Activated CD8-positive, alpha-beta memory T cell treated with anti-CD3 and anti-CD28 coated beads, Interleukin-2, amount 50 U/mL, for 4 hours (primary cell): ENCODE measurements at regions not wholly inside any gene's neighbourhood (a gene's known extent, or its start where the extent isn't known, plus 50 kb on each side); places are given as distances from the start of the nearest gene placed in this dataset.

Source experiments
- DNase-seq: peaks from one replicate; pipeline ENCODE4 v3.0.0-alpha.2; 2020

GRCh38 chr5:14090755-14091154, 52.4 kb upstream of the TRIO start:
- DNase-seq = no peak

DNA sequence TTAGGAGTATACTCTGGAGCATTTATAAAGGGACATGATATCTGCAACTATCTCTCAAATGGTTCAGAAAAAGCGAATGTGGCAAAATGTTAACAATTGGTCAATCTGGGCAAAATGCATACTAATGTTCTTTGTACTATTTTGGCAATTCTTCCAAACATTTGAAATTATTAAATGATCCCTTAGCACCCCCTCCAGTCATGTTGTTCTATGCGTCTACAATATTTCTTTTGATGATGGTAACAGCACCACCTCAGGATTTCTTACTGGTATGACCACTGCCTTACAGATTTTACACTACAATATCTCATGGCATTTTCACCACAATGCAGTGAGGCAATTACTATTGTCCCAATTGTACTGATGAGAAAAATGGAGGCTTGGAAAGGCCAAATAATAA, 52.9 kb upstream of the TRIO start:
- no peak for DNase-seq

DNA sequence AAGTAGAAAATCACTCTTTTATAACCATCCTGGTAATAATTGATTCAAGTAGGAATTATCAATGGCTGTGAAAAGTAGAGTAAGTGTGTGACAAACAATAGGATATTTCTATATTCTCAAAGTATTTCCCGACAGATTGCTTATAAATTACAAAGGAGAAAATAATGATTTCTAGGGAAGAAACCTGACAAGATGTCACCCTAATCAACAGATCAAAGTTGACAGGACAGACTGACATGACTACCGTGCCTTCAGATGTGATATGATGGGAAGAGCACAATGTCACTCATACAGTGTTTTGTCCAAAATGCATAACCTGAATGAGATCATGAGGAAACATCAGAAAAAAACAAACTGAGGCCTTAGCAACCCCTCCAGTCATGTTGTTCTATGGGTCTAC, 53.9 kb upstream of the TRIO start:
- no peak for DNase-seq

DNA sequence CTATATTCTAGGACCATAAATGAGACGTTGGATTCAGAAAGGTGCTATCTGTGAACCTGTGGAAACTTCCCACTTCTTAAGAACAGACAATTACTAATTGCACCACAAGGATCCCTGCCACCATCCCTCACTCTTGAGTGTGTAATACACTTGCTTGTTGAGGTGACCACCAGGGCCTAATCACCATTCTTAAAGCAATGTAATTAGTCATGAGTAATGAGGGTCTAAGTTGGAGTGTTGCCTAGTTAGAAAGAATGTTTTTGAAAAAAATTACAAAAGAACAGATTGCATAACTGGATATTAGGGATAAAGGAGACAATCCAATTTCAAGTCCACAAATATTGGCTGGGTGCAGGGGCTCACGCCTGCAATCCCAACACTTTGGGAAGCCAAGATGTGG, 56.9 kb upstream of the TRIO start:
- no peak for DNase-seq

GRCh38 chr5:14082973-14083372, 60.2 kb upstream of the TRIO start:
- DNase-seq = no peak

DNA sequence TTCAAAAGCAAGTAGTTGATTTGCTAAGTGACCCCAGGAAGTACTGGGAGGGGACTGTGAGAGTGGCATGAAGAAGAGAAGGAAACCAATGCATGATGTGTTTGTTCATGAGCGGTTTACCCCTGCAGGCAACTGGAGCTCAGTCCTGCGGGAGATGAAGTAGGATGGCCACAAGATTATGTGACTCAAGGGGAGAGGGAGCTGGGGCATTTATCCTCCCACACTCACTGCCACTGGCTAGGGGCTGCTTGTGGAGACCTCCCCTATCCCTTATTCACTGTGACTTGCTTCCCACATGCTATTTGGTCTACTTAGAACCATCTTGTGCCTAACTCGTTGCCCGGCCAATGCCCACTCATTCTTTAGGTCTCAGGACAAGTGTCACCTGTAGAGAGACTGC, 60.6 kb upstream of the TRIO start:
- no peak for DNase-seq

DNA sequence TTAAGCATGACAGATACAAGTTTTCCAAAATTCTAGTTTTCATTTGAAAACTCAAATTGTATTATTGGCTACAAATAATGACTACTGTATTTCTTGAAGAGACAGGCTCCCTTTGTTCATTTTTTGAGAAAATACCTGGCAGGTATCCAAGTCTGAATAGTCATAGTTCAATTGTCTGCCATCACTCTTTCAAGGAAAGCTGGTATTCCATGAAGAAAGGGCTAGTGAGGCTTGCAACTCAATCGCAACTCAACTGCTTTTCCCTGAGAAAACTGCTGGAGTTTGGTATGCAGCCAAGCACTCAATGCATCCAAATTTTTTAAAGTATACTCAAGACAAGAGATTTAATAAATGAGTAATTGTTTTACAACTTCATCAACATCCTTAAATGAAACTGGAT, 61.4 kb upstream of the TRIO start:
- DNase-seq = no peak

DNA sequence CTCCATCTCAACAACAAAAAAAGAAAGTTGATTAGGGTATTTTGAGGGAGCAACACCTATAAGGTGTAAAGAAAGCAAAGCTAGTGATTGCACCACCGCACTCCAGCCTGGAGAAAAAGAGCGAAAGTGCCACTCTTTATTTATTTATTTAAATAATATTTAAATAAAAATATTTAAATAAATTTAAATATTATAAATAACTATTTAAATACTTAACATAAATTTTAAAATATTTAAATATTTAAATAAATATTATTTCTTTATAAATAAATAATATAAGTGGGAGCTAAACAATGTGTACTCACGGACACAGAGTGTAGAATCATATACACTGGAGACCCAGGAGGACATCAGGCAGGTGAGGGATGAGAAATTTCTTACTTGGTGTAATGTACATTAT, 64.4 kb upstream of the TRIO start:
- no peak for DNase-seq

GRCh38 chr5:14077501-14077900, 65.6 kb upstream of the TRIO start:
- DNase-seq = no peak

- DNase-seq = no peak
Observed at GRCh38 chr5:14076561-14076960, 66.6 kb upstream of the TRIO start.

DNA sequence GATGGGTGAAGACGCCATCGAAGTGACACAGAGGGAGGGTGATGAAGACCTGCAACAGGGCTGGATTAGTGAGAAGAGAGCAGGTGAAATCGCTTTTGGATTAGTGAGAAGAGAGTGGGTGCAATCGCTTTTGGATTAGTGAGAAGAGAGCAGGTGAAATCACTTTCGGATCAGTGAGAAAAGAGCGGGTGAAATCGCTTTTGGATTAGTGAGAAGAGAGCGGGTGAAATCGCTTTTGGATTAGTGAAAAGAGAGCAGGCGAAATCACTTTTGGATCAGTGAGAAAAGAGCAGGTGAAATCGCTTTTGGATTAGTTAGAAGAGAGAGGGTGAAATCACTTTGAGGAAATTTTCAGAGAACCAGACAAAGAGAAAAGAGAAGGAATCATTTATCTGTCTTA, 67.2 kb upstream of the TRIO start:
- no peak for DNase-seq

DNA sequence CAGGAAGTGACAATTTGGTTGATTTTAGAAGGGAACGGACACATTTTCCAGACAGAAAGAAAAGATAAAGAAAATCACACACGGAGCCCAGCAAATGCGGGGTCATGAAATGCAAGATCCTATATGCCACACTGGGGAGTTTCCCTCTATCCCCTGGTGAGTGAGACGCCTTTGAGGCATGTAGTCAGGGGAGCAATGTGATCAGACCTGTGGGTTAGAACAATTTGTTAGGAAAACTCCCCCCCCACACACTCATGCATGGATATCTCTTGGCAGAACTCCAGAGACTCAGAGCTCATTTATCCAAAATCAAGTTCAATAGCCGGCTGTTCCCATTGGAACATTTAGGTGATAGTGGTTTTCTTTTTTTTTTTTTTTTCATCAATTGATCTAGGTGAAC, 71.7 kb upstream of the TRIO start:
- no peak for DNase-seq

DNA sequence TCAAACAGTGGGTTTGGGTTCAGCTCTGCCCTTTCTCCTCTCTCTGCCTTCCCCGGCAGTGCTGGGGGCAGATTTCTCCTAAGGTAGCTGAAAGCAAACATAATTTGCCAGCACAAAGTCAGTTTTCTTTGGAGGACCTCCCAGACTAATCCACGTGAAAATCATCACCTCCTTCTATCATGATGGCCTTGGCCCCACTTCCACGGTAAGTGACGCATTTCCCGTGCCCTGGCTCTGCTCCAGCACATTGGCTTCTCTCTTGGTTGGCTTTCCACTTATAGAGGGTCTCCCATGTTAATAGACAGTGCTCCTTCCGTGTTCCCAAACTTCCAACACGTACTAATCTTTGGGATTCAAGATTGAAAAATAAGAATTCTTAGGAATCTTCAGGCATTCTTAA, 74.1 kb upstream of the TRIO start:
- DNase-seq = no peak

- DNase-seq = no peak
Observed at GRCh38 chr5:14068136-14068535, 75.0 kb upstream of the TRIO start.

- no peak for DNase-seq
Observed at GRCh38 chr5:14066326-14066725, 76.8 kb upstream of the TRIO start.

GRCh38 chr5:14064841-14065240, 78.3 kb upstream of the TRIO start:
- DNase-seq = no peak

- DNase-seq = no peak
Observed at GRCh38 chr5:14063691-14064090, 79.5 kb upstream of the TRIO start.

GRCh38 chr5:14063138-14063537, 80.0 kb upstream of the TRIO start:
- no peak for DNase-seq

- no peak for DNase-seq
Observed at GRCh38 chr5:14062178-14062577, 81.0 kb upstream of the TRIO start.

DNA sequence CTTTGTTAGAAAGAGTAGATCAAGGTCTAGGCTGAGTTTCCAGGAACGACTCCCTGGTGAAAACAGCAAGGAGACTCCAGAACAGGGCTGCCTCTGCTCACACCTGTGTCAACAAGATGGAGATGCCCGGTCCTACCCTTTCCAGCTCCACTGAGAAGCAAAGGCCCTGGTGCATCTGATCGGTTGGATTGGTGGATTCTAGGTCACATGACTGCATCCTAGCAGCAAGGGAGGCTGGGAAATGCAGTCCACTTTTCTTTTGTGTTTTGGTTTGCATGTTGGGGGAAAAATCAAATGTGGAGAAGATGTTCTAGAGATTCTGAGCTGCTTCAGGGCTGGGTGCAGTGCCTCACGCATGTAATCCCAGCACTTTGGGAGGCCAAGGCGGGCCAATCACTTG, 82.0 kb upstream of the TRIO start:
- DNase-seq = no peak

GRCh38 chr5:14060218-14060617, 82.9 kb upstream of the TRIO start:
- no peak for DNase-seq

GRCh38 chr5:14059810-14060209, 83.3 kb upstream of the TRIO start:
- no peak for DNase-seq

- DNase-seq = no peak
Observed at GRCh38 chr5:14057289-14057688, 85.9 kb upstream of the TRIO start.

GRCh38 chr5:14056039-14056438, 87.1 kb upstream of the TRIO start:
- no peak for DNase-seq

DNA sequence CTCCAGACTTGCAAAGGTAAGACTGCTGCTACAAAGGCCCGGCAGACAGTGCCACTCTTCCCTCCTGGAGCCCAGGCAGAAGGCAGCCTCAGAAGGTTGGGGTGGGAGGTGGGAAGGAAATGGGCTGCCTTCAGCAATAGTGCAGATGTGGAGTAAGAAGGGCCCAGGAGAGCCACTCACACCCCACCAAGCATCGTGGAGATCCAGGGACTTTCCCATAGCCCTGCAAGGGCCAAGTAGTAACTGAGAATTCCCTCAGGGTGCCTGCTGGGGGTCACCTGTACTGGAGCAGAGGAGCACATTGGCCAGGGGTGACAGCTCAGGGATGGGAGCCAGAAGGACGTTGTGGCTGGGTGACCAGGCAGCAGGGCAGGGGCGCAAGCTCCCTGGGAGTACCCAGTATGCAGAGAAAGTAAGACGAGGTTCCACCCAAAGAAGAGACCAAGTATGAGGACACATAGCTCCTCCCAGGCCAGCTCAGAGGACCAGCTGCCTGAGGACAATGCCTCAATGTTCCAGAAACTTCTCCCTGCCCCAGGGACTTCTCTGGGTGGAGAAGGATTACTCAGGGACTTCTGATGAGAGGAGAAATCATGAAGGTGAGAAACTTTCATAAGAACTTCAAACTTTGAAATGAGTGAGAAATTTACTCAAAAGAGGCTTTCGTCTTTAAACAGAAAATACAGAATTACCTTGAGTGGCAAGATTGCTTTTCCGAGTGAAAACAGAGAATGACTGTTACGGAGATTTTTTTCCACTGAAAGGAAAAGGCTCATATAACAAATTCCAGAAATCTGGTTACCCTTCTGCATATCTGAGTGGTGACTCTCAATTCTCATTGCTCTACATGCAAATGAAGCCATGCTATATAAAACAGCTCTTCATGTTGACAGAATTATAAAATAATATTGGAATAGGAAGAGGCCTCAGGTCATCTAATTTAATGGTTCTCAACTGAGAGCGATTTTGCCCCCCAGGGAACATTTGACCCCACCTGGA, 87.9 kb upstream of the TRIO start:
- no peak for DNase-seq
